H1 (cell line): ENCODE measurements at regions not wholly inside any gene's neighbourhood (a gene's known extent, or its start where the extent isn't known, plus 50 kb on each side); places are given as distances from the start of the nearest gene placed in this dataset.

ENCODE experiments used
- CTCF ChIA-PET: fragments of 300-600 bp; sonication (Branson Sonifier 250); formaldehyde crosslinking; loops from one replicate; lab custom pipeline; 2021; ENCODE audit not compliant: partially characterized antibody; lab: Charles Lee
- POLR2A ChIA-PET: fragments of 300-600 bp; sonication (Branson Sonifier 250); formaldehyde crosslinking; loops from one replicate; lab custom pipeline; 2021; ENCODE audit warnings: inconsistent platforms; ENCODE audit not compliant: partially characterized antibody; lab: Charles Lee
- DNase-seq, 2 experiments: peaks; one replicate each; pipeline versions ENCODE4 v3.0.0 to v3.0.0-alpha.2; 2010 to 2022; ENCODE audit warnings: low spot score in 2 of 2, low read depth in 1 of 2, mixed read lengths in 1 of 2
- FAIRE-seq: peaks from 2 replicates; lab custom pipeline; 2011; peaks lifted over from hg19 to GRCh38; lab: Jason Lieb, UNC
- H2AFZ ChIP-seq: 2 replicates; pipeline ENCODE4 v1.8.1; 2012; ENCODE audit warnings: low read length, inconsistent platforms
- H2AK5ac ChIP-seq: 2 replicates; pipeline ENCODE4 v1.6.1; 2013; ENCODE audit warnings: low read depth, low read length
- H2BK120ac ChIP-seq: replicated peaks from 2 replicates; pipeline ENCODE3; 2013; ENCODE audit warnings: low read depth, low read length, inconsistent platforms
- H2BK12ac ChIP-seq: 2 replicates; pipeline ENCODE4 v1.6.1; 2013; ENCODE audit warnings: low read depth, low read length
- H2BK15ac ChIP-seq: 2 replicates; pipeline ENCODE4 v1.6.1; 2013; ENCODE audit warnings: low read length
- H2BK20ac ChIP-seq: 2 replicates; pipeline ENCODE4 v1.6.1; 2013; ENCODE audit warnings: low read length
- H2BK5ac ChIP-seq: 2 replicates; pipeline ENCODE4 v1.6.1; 2013; ENCODE audit warnings: low read depth, low read length
- H3K14ac ChIP-seq: 2 replicates; pipeline ENCODE4 v1.6.1; 2013; ENCODE audit warnings: inconsistent platforms; ENCODE audit not compliant: insufficient read length
- H3K18ac ChIP-seq: 2 replicates; pipeline ENCODE4 v1.6.1; 2013; ENCODE audit warnings: low read length; ENCODE audit errors: extremely low read depth
- H3K23ac ChIP-seq: 2 replicates; pipeline ENCODE4 v1.6.1; 2013; ENCODE audit warnings: inconsistent platforms; ENCODE audit not compliant: insufficient read length
- H3K23me2 ChIP-seq: 2 replicates; pipeline ENCODE4 v1.6.1; 2013; ENCODE audit warnings: low read depth, low read length
- H3K27ac ChIP-seq: 2 replicates; pipeline ENCODE4 v1.6.1; 2011; ENCODE audit warnings: low read depth, low read length, inconsistent platforms
- H3K27me3 ChIP-seq, 4 experiments: replicated peaks in 1 of 4; 1 replicate in 1 of 4; 2 replicates in 3 of 4; pipeline versions ENCODE4 v1.6.1 to v1.8.1; 2011 to 2013; ENCODE audit warnings: low read length in 3 of 4, mild to moderate bottlenecking in 3 of 4, inconsistent platforms in 2 of 4, mixed read lengths in 2 of 4, moderate library complexity in 1 of 4; ENCODE audit not compliant: control insufficient read depth in 3 of 4, insufficient read depth in 3 of 4; ENCODE audit errors: extremely low read depth in 1 of 4
- H3K36me3 ChIP-seq, 4 experiments: 2 replicates each; pipeline versions ENCODE4 v1.6.1 to v1.8.1; 2011 to 2013; ENCODE audit warnings: mild to moderate bottlenecking in 4 of 4, low read length in 3 of 4, moderate library complexity in 2 of 4, control low read depth in 1 of 4, inconsistent platforms in 1 of 4; ENCODE audit not compliant: insufficient read depth in 4 of 4, control insufficient read depth in 2 of 4
- H3K4ac ChIP-seq: replicated peaks from 2 replicates; pipeline ENCODE3; 2013; ENCODE audit warnings: low read length, low read depth, mixed read lengths, inconsistent platforms; ENCODE audit not compliant: insufficient read length
- H3K4me1 ChIP-seq, 4 experiments: replicated peaks in 1 of 4; 1 replicate in 1 of 4; 2 replicates in 3 of 4; pipeline versions ENCODE4 v1.6.1 to v1.8.1; 2011 to 2013; ENCODE audit warnings: low read length in 3 of 4, inconsistent platforms in 2 of 4, mixed read lengths in 1 of 4; ENCODE audit not compliant: insufficient read depth in 4 of 4, control insufficient read depth in 3 of 4
- H3K4me2 ChIP-seq, 2 experiments: 2 replicates each; pipeline versions ENCODE4 v1.6.1 to v1.8.1; 2011 to 2013; ENCODE audit warnings: low read depth in 2 of 2, low read length in 2 of 2, control low read depth in 1 of 2, inconsistent platforms in 1 of 2, mild to moderate bottlenecking in 1 of 2; ENCODE audit not compliant: insufficient read depth in 1 of 2
- H3K4me3 ChIP-seq, 4 experiments: fragments of 200-600, 300-600 bp in 1 of 4; sonication (generic), shearing (Covaris generic), sonication (Bioruptor Twin) in 1 of 4; 2 replicates each; pipeline versions ENCODE4 v1.5.1 to v1.8.1; 2011 to 2016; ENCODE audit warnings: low read length in 4 of 4, low read depth in 3 of 4, control low read depth in 2 of 4, inconsistent platforms in 2 of 4, mild to moderate bottlenecking in 2 of 4, mixed read lengths in 1 of 4, moderate library complexity in 1 of 4; ENCODE audit not compliant: insufficient read depth in 2 of 4; ENCODE audit errors: extremely low read depth in 1 of 4
- H3K56ac ChIP-seq: replicated peaks from 2 replicates; pipeline ENCODE3; 2013; ENCODE audit warnings: low read depth, mild to moderate bottlenecking, mixed read lengths, low read length, inconsistent platforms; ENCODE audit not compliant: insufficient read length
- H3K79me1 ChIP-seq: 2 replicates; pipeline ENCODE4 v1.6.1; 2013; ENCODE audit warnings: low read depth, low read length, control low read depth
- H3K79me2 ChIP-seq, 2 experiments: 2 replicates each; pipeline versions ENCODE4 v1.6.1 to v1.8.1; 2012 to 2013; ENCODE audit warnings: low read length in 2 of 2, mild to moderate bottlenecking in 2 of 2, inconsistent platforms in 1 of 2; ENCODE audit not compliant: insufficient read depth in 2 of 2, control insufficient read depth in 1 of 2
- H3K9ac ChIP-seq, 4 experiments: replicated peaks in 1 of 4; 1 replicate in 1 of 4; 2 replicates in 3 of 4; pipeline versions ENCODE4 v1.6.1 to v1.8.1; 2011 to 2013; ENCODE audit warnings: low read depth in 3 of 4, low read length in 3 of 4, control low read depth in 2 of 4, mild to moderate bottlenecking in 2 of 4, moderate library complexity in 2 of 4, inconsistent platforms in 1 of 4; ENCODE audit errors: extremely low read depth in 1 of 4
- H3K9me3 ChIP-seq, 2 experiments: 2 replicates each; pipeline versions ENCODE4 v1.6.1 to v1.8.1; 2012 to 2013; ENCODE audit warnings: mild to moderate bottlenecking in 2 of 2, moderate library complexity in 2 of 2, control low read depth in 1 of 2, inconsistent platforms in 1 of 2, low read depth in 1 of 2, low read length in 1 of 2, mixed read lengths in 1 of 2; ENCODE audit not compliant: insufficient read depth in 2 of 2
- H4K20me1 ChIP-seq, 2 experiments: replicated peaks in 1 of 2; 2 replicates each; pipeline versions ENCODE3 to v1.8.1; 2011 to 2013; ENCODE audit warnings: inconsistent platforms in 2 of 2, low read length in 2 of 2, mild to moderate bottlenecking in 1 of 2; ENCODE audit not compliant: insufficient read depth in 2 of 2, control insufficient read depth in 1 of 2
- H4K5ac ChIP-seq: 2 replicates; pipeline ENCODE4 v1.6.1; 2013; ENCODE audit warnings: low read length, low read depth, mixed read lengths, inconsistent platforms; ENCODE audit not compliant: insufficient read length
- H4K8ac ChIP-seq: 2 replicates; pipeline ENCODE4 v1.8.0; 2013; ENCODE audit warnings: mild to moderate bottlenecking, moderate library complexity, low read length, inconsistent platforms; ENCODE audit not compliant: insufficient read depth; ENCODE audit errors: extremely low read depth
- H4K91ac ChIP-seq: replicated peaks from 2 replicates; pipeline ENCODE3; 2013; ENCODE audit warnings: low read length, mixed read lengths, inconsistent platforms; ENCODE audit not compliant: insufficient read length
- BRCA1 ChIP-seq: IDR thresholded peaks from 2 replicates; pipeline ENCODE4 v1.6.1; 2012; ENCODE audit warnings: low read depth, low read length, improper control_type of control experiment
- CBX8 ChIP-seq: fragments of 300-800, 300-1000 bp; sonication (generic); IDR thresholded peaks from 2 replicates; pipeline ENCODE4 v1.7.1; 2016; ENCODE audit warnings: low read depth, low read length, borderline replicate concordance
- CREB1 ChIP-seq: IDR thresholded peaks from 2 replicates; pipeline ENCODE4 v1.6.1; 2012; ENCODE audit warnings: inconsistent platforms
- CTBP2 ChIP-seq: IDR thresholded peaks from 2 replicates; pipeline ENCODE4 v1.7.0; 2011; ENCODE audit warnings: borderline replicate concordance, mild to moderate bottlenecking, moderate library complexity, mixed read lengths, low read length; ENCODE audit not compliant: insufficient read depth, insufficient read length
- EZH2 ChIP-seq: fragments of 200-600 bp; sonication (generic); IDR thresholded peaks from 2 replicates; pipeline ENCODE4 v1.7.1; 2012; ENCODE audit warnings: low read depth, mild to moderate bottlenecking, moderate library complexity, low read length, inconsistent platforms; ENCODE audit not compliant: severe bottlenecking
- GTF2F1 ChIP-seq: IDR thresholded peaks from 2 replicates; pipeline ENCODE4 v1.6.1; 2012; ENCODE audit warnings: low read depth, low read length, improper control_type of control experiment, borderline replicate concordance
- JUN ChIP-seq: IDR thresholded peaks from 2 replicates; pipeline ENCODE4 v1.6.1; 2011; ENCODE audit warnings: low read depth, mild to moderate bottlenecking, improper control_type of control experiment, low read length
- KDM4A ChIP-seq: IDR thresholded peaks from one replicate; pipeline ENCODE4 v1.7.1; 2012; ENCODE audit warnings: low read depth, mild to moderate bottlenecking, moderate library complexity, low read length, inconsistent platforms; ENCODE audit not compliant: severe bottlenecking
- MAFK ChIP-seq: IDR thresholded peaks from 2 replicates; pipeline ENCODE4 v1.6.1; 2012; ENCODE audit warnings: low read depth, mild to moderate bottlenecking, improper control_type of control experiment, low read length
- SAP30 ChIP-seq: fragments of 300-600 bp; sonication (generic); IDR thresholded peaks from 2 replicates; pipeline ENCODE4 v1.7.1; 2012; ENCODE audit warnings: low read length, moderate library complexity, mild to moderate bottlenecking, inconsistent platforms; ENCODE audit not compliant: insufficient read depth, insufficient replicate concordance
- WGBS, 2 experiments: shearing (Covaris generic) in 1 of 2; methylation state at CpG; one replicate each; pipeline versions ENCODE4 v1.1.6 to v1.1.7; 2013 to 2015; ENCODE audit warnings: low lambda C conversion rate in 2 of 2, mixed read lengths in 2 of 2, inconsistent platforms in 1 of 2, low coverage in 1 of 2, missing lambda C conversion rate in 1 of 2; ENCODE audit not compliant: insufficient replicate concordance in 2 of 2, insufficient coverage in 1 of 2, insufficient read length in 1 of 2; ENCODE audit errors: extremely low coverage in 1 of 2, missing lambda C conversion rate in 1 of 2; 5-methylcytosine and 5-hydroxymethylcytosine counted together
- TF ChIP-seq, protein P1 (sequence below): IDR thresholded peaks from 2 replicates; pipeline ENCODE4 v1.6.1; 2012; ENCODE audit warnings: inconsistent platforms
- TF ChIP-seq, protein P2 (sequence below), 3 experiments: IDR thresholded peaks; 1 replicate in 2 of 3; 2 replicates in 1 of 3; pipeline versions ENCODE4 v1.5.1 to v1.6.1; 2011; ENCODE audit warnings: low read length in 3 of 3, mild to moderate bottlenecking in 3 of 3, inconsistent platforms in 2 of 3, low read depth in 1 of 3, moderate library complexity in 1 of 3; ENCODE audit not compliant: insufficient read depth in 1 of 3; ENCODE audit errors: control extremely low read depth in 1 of 3

DNA sequence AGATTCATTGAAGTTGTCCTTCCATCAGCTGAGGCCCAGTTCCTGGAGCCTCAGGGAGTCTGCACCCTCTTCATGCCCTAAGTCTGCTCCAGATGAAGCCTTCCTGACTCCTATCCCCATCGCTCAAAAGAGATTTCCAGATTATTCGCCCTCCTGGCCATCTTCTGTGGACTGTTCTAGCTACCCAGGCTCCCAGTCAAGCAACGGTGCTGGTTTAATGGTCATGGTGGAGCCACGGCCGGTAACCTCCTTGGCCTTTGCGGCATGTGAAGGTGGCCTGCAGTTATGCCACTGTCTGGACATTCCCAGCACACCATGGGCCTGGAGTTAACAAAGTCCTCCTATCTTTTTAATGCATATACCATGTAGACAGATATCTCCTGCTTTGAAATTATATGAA is 140.1 kb upstream of the ASB18 start:
- H3K4me2 ChIP-seq, result no peak overlapping the region
- H3K4me1 ChIP-seq, result peaks cover 0 to 7% (median 3%) of the 10 kb centered on the region in 4 experiments; a peak in 3 of 7 replicates
- H2BK5ac ChIP-seq, result no peak overlapping the region
- no peaks in the 10 kb centered on the region for H3K23me2 ChIP-seq
- H2BK120ac ChIP-seq, result no peak overlapping the region
- no peak overlapping the region for H4K91ac ChIP-seq
- DNase-seq (no peak), FAIRE-seq (no peak)
- H3K79me1 ChIP-seq, result no peaks in the 10 kb centered on the region
- H3K9ac ChIP-seq, result no peak overlapping the region
- no peak overlapping the region for H3K14ac ChIP-seq
- H3K56ac ChIP-seq, result no peak overlapping the region
- no peaks in the 10 kb centered on the region for H4K20me1 ChIP-seq
- no peak overlapping the region for H3K27ac ChIP-seq
- H2AK5ac ChIP-seq, result no peak overlapping the region
- no peak overlapping the region for H2BK15ac ChIP-seq
- ChIA-PET POLR2A (no interaction called here), CTCF (no interaction called here)
- no peak overlapping the region for H2BK12ac ChIP-seq
- H2AFZ ChIP-seq, result no peak overlapping the region
- H2BK20ac ChIP-seq, result no peak overlapping the region
- H3K27me3 ChIP-seq, result no peaks in the 10 kb centered on the region
- WGBS, 2 experiments, result 92% methylated on average over 6 of the region's 6 CpGs; no CpG with 5 or more reads in 1 of the 2 experiments
- peaks cover 2 to 9% of the 10 kb centered on the region in 2 experiments; a peak in 2 of 4 replicates for H3K9me3 ChIP-seq
- no peak overlapping the region for H3K18ac ChIP-seq
- H3K4ac ChIP-seq, result no peak overlapping the region
- H3K23ac ChIP-seq, result no peak overlapping the region
- H4K8ac ChIP-seq, result no peak overlapping the region
- no peak overlapping the region for H3K4me3 ChIP-seq
- H3K79me2 ChIP-seq, result no peaks in the 10 kb centered on the region
- no peaks in the 10 kb centered on the region for H3K36me3 ChIP-seq
- H4K5ac ChIP-seq, result no peak overlapping the region
- no peak for TF ChIP-seq GTF2F1
- TF ChIP-seq BRCA1, result no peak
- TF ChIP-seq, protein P1, sequence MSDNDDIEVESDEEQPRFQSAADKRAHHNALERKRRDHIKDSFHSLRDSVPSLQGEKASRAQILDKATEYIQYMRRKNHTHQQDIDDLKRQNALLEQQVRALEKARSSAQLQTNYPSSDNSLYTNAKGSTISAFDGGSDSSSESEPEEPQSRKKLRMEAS, result no peak
- TF ChIP-seq, protein P2, sequence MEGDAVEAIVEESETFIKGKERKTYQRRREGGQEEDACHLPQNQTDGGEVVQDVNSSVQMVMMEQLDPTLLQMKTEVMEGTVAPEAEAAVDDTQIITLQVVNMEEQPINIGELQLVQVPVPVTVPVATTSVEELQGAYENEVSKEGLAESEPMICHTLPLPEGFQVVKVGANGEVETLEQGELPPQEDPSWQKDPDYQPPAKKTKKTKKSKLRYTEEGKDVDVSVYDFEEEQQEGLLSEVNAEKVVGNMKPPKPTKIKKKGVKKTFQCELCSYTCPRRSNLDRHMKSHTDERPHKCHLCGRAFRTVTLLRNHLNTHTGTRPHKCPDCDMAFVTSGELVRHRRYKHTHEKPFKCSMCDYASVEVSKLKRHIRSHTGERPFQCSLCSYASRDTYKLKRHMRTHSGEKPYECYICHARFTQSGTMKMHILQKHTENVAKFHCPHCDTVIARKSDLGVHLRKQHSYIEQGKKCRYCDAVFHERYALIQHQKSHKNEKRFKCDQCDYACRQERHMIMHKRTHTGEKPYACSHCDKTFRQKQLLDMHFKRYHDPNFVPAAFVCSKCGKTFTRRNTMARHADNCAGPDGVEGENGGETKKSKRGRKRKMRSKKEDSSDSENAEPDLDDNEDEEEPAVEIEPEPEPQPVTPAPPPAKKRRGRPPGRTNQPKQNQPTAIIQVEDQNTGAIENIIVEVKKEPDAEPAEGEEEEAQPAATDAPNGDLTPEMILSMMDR (IDR thresholded peaks at IDR 0.05; ENCODE audit: control extremely low read depth in 1 of 3, insufficient read depth in 1 of 3, low read depth in 1 of 3, low read length in 3 of 3), result no peak
- no peak for TF ChIP-seq JUN
- no peak for TF ChIP-seq EZH2
- no peak for TF ChIP-seq KDM4A
- TF ChIP-seq MAFK, result no peak
- no peak for TF ChIP-seq CREB1
- TF ChIP-seq CBX8, result no peak
- TF ChIP-seq CTBP2, result no peak
- no peak for TF ChIP-seq SAP30
